ENCODE measurements at regions not wholly inside any gene's neighbourhood (a gene's known extent, or its start where the extent isn't known, plus 50 kb on each side); places are given as distances from the start of the nearest gene placed in this dataset.

DNA sequence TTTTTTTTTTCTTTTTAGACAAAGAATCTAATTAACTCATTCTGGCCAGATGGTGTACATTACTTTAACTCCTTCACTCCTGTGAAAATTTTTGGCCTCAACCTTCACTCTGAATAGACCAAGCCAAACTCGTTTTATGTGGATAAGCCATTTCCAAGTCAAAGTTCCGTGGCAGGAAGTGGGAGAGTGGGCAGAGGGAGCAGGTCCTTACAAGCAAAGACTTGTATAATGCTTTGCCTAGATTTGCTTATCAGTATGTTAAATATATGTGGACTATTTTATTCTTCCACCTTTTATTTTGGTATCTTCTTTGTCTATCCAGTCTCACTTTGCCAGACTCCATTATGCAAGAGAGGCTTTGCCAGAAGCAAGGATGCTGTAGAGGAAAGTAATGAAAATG is 178.1 kb upstream of the TNP1 start:
- in situ Hi-C loops (cut with HindIII; ENCODE audit: low sequenced_read_pairs) = no loop called here

DNA sequence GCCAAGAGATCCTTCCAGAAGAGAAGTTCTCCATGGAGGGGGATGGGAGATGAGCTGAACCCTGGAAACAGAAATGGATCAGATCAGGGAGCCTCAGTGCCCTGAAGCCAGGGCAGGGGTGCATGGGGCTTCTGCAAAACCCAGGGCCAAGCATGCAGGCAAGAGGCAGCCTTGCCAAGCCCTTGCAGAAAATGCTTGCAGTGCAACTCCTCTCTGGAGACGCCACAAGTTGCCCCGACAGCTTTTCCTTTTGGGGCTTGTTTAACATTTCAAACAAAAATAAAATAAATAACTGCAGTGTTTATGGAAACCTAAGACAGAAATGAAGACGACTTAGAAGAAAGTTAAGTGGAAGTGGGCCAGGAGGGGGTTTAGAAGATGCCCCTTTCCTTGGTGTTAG is 177.5 kb upstream of the TNP1 start:
- in situ Hi-C loops (cut with HindIII; ENCODE audit: low sequenced_read_pairs) = no loop called here

DNA sequence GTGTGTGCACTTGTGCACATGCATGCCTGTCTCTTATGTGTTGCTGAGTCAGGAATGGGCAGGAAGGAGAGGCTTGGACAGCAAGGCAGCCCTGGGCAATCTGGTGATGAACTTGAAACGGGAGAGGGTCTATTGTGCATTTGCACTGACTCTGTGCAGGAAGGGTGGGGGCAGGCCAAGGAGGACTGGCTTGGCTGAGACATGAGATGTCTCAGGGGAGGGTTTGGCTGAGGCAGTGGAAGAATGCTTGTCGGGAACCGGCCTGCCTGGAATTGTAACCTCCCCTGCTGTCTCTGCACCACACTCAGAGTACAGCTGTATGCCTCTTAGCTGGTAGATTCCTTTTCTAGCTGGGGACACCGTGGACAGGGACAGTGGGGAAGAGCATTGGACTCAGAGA is 176.1 kb upstream of the TNP1 start:
- in situ Hi-C loops (cut with HindIII; ENCODE audit: low sequenced_read_pairs) = no loop called here

GRCh38 chr2:217033186-217033585 is 173.3 kb upstream of the TNP1 start:
- in situ Hi-C loops (cut with HindIII; ENCODE audit: low sequenced_read_pairs) = no loop called here

DNA sequence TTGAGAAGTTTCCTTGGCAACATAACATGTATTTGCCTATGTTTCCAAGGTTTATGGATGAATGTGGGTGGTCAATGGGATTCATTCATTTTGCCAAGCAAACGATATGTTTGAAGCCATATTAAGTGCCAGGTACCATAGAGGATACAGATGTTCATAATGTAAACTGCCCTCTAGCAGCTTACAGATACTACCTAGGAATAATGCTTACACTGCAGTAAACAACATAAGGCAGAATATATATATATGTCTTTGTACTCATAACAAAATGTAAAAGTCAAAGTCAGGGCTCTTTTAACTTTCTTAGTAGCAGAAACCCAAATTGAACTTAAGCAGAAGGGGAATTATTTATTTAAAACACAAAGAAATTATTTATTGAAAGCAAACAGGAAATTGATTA is 171.6 kb upstream of the TNP1 start:
- in situ Hi-C loops (cut with HindIII; ENCODE audit: low sequenced_read_pairs) = no loop called here

DNA sequence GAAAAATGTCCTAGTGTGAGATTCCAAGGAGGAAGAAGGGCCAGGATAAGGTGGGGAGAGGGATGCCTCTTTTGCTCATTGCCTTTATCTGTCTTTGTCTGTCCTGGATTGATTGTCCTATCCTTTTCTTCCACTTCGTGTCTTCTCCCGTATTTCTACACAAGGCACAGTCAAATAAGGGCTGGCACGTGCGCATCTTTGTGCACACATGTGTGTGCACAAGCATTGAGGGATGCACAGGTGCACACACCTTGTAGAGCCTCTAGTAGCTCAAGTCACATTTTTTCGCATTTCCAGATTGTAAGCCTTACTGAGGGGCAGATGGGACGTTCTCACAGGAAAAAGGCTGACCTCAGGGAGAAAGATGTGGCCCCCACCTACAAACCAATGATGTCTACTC is 170.2 kb upstream of the TNP1 start:
- in situ Hi-C loops (cut with HindIII; ENCODE audit: low sequenced_read_pairs) = no loop called here

GRCh38 chr2:217028128-217028527 is 168.3 kb upstream of the TNP1 start:
- in situ Hi-C loops (cut with HindIII; ENCODE audit: low sequenced_read_pairs) = no loop called here

DNA sequence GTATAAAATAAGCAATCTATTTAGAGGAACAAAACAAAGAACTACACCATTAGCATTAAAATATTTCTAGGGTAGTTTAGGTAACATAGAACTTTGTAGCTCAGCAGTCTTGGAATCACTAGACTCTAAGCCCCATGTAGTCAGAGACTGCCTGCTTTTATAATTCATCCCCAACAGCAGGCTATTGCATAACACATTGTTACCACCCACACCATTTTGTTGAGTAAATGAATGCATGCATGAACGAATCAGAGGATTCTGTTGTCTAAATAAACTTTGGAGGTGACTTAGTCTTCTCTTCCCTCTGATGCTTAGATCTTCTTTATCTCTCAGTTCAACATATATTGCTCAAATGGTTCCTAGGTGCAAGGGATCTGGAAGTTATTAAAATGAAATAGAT is 167.6 kb upstream of the TNP1 start:
- in situ Hi-C loops (cut with HindIII; ENCODE audit: low sequenced_read_pairs) = no loop called here

DNA sequence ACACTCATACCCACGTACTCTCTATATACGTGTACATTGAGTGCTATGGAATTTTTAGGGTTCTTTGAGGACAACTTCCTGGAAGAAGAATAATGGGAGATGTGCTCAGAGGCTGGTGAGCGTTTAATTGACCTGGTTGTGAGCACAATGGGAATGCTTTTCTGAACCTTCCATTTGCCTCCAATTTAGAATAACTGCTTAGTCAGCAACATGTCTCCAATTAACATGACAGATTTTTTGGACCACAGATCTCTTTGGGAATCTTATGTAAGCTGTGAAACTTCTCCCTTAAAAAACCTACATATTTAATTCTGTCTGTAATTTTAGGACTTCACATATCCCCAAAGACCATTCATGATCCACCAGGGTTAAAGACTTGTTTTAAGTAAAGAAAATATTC is 166.7 kb upstream of the TNP1 start:
- in situ Hi-C loops (cut with HindIII; ENCODE audit: low sequenced_read_pairs) = no loop called here

DNA sequence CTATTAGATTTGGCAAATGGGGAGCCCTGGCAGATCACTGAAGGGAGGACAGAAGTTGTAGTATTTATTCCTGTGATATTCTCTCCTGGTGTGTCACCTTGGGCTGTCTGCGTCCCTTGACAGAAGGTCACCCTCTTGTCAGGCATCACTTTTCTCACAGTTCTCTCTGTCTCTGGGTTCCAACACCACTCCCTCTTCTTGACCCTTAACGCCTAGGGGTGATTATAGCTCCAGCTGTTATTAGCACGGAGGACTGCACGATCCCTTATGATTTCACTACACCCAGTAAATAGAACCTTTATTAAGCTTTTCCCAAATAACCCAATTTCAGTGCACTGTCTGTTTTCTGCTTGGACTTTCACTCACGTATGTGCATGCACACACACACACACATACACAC is 166.3 kb upstream of the TNP1 start:
- in situ Hi-C loops (cut with HindIII; ENCODE audit: low sequenced_read_pairs) = no loop called here

DNA sequence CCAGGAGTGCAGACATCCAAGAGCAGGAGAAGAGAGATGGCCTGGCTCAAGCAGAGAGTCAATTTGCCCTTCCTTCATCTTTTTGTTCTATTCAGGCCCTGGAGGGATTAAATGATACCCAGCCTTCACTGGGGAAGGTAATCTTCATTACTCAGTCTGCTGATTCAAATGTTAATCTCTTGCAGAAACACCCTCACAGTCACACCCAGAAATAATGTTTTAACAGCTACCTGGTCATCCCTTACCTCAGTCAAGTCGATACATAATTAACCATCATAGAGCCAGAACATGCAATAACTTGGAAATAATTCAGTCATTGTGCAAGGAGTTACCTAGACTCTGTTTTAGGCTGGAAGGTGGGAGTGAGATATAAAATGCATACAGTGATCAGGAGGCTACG is 163.7 kb upstream of the TNP1 start:
- in situ Hi-C loops (cut with HindIII; ENCODE audit: low sequenced_read_pairs) = no loop called here

GRCh38 chr2:217017456-217018252 is 157.8 kb upstream of the TNP1 start:
- in situ Hi-C loops (cut with HindIII; ENCODE audit: low sequenced_read_pairs) = no loop called here

DNA sequence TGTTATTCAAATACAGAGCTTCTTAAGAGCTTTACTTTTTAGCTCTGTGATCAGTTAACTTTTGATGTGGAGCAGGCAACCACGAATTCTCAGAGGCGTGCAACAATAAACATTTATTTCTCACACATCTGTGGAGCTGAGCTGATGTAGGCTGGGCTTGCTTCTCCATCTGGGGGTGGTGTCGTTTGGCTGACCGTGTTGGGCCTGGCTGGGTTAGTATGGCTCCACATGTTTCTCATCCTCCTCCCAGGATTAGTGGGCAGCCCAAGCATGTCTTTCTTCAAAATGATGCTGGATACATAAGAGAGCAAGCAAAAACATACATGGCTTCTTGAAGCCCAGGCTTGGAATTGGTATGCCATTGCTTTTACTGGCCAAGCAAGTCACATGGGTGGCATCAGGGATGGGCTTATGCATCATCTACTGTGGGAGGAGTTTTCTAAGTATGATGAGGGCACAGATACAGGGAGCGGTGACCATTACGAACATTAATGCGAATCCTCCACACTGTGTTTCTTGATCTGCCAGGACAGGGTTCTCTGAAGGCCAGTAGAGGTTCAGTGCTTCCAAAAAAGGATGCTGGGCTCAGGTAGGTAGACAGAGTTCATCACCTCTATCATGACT is 157.0 kb upstream of the TNP1 start:
- in situ Hi-C loops (cut with HindIII; ENCODE audit: low sequenced_read_pairs) = no loop called here

DNA sequence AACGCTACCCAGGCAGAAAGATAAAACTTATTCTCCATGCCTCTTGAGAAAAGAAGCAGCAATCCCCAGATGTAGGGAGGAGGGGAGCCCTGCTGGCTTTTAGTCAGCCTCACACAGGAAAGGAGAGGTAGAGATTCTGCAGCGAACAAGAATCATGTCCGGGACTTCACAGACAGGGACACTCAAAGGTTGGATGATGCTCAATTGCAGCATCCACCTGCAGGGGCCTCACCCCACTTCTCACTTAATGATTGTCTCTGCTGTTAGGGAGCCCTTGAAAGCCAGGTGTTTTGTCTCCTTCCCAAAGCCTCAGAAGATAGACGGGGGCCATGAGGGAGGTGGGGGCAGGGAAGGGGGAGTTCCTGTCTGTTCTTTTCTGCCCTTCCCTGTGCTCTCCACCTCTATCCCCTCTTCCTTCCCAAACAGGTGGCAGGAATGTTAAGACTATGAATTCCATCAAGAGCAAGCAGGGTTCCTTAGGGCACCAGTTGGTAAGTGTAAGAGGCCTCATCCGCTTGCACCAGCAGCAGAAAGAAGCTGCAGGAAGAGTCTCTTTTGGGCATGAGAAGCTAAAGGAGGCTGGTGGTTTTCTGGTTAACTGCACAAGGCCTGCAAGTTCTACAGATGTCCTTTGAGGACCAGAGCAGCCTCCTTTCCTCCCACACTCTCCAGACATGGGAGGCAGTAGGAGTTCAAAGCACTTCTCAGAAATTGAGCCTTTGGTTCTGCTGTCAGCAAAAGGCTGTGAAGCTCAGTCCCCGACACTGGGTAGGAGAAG is 154.7 kb upstream of the TNP1 start:
- in situ Hi-C loops (cut with HindIII; ENCODE audit: low sequenced_read_pairs) = no loop called here

GRCh38 chr2:217013926-217014325 is 154.1 kb upstream of the TNP1 start:
- in situ Hi-C loops (cut with HindIII; ENCODE audit: low sequenced_read_pairs) = no loop called here

- in situ Hi-C loops (cut with HindIII; ENCODE audit: low sequenced_read_pairs) = no loop called here
Measured at GRCh38 chr2:217011576-217011975, 151.7 kb upstream of the TNP1 start.

DNA sequence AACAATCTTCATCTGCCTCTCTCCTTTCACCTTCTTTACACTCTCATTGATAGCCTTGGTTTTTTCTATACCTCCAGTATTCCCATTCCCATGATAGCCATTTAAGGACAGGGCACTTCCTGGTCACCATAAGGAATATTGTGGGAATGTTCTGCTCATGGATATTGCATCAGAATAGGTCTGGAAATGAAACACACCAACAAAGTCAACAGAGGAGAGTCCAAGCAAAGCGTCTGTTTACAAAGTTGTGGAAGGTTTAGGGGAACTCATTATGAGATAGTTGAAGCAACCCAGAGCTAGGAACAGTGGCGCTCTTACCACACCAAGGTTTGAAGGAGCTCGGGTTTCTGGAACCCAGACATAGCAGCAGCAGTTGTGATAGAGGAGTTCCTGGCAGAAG is 150.3 kb upstream of the TNP1 start:
- in situ Hi-C loops (cut with HindIII; ENCODE audit: low sequenced_read_pairs) = no loop called here

DNA sequence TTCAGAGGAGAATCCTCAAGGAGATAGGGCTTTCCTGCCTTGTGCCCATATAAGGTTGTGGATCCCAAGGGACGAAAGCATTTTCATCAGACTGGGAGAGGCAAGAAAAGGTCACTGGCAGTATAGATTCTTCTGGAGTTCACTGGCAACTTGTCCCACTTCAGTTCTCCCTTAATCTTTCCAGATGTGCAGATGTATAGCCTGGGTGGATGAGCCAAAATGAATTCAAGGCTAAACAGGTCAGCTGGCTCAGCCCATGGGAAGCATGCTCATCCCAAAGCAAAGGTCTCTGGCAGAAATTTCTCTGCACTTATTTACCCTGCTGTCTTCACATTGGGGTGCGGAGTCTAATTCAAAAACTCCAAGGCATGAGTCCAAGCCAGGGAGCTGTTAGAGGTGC is 148.9 kb upstream of the TNP1 start:
- in situ Hi-C loops (cut with HindIII; ENCODE audit: low sequenced_read_pairs) = no loop called here

GRCh38 chr2:217006217-217006616 is 146.4 kb upstream of the TNP1 start:
- in situ Hi-C loops (cut with HindIII; ENCODE audit: low sequenced_read_pairs) = no loop called here

DNA sequence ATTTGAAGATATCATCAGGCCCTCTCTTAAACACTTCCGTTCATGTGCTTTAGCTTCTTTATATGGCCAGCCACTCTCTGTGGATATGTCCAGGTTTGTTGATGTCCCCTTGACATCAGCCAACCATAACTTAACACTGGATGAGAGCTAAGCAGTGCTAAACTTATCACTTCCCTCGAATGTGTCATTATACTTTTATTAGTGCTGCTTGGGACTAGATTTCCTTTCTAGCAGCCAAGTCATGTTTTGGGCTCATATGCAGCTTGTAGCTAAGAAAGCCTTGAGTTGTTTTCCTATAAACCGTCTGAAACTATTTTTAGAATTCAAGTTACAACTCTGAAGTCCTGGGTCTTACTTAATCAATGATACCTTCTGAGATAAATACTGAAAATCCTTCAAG is 144.8 kb upstream of the TNP1 start:
- in situ Hi-C loops (cut with HindIII; ENCODE audit: low sequenced_read_pairs) = no loop called here

DNA sequence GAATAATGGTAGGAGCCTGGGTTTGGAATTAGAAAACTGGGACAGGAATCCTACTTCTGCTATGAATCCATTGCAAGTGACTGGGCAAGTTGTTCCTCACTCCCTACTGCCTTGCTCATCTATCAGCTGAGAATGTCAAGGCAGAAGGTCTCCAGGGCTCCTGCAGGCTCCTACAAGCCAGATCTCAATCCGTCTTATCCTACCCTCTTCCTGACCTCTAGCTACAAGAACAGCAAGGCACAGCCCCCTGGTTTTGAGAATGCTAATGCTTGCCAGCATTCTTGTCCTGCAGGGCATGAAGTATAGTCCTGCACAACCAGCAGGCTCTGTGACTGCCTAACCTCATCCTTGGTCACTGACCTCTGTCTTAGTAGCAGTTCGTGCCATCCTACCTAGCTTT is 141.9 kb upstream of the TNP1 start:
- in situ Hi-C loops (cut with HindIII; ENCODE audit: low sequenced_read_pairs) = no loop called here

DNA sequence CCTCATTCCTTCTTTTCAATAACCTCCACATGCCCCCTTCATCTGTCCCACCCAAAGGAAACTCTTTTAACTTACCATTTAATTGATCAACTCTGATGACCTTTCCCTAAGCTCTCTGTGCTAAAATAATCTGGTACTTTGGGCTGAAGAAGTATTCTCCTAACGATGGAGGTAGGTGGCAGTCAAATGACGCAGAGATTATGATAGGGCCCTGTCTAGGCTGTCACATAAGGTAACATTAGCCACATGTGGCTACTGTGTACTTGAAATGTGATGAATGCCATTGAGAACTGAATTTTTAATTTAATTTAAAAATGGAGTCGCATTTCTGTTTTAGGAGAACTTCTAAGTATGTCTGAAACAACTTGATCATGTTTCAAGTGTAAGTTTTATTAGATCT is 140.5 kb upstream of the TNP1 start:
- in situ Hi-C loops (cut with HindIII; ENCODE audit: low sequenced_read_pairs) = no loop called here

Data from DLD1 (cell line).